Small intestine (tissue), 7 donors: ENCODE measurements at regions not wholly inside any gene's neighbourhood (a gene's known extent, or its start where the extent isn't known, plus 50 kb on each side); places are given as distances from the start of the nearest gene placed in this dataset.

Experiments
- DNase-seq, 2 donors: peaks; one replicate each; pipeline versions ENCODE4 v3.0.0 to v3.0.0-alpha.2; 2013
- FAIRE-seq: peaks from 2 replicates; lab custom pipeline; 2012; peaks lifted over from hg19 to GRCh38; lab: Jason Lieb, UNC
- H3K27ac ChIP-seq, 3 donors: one replicate each; pipeline ENCODE4 v1.5.1; 2013; ENCODE audit warnings: low read length in 2 of 3, mild to moderate bottlenecking in 2 of 3, control low read depth in 1 of 3, inconsistent platforms in 1 of 3, low read depth in 1 of 3, moderate library complexity in 1 of 3
- H3K27me3 ChIP-seq, 3 donors: one replicate each; pipeline ENCODE4 v1.6.1; 2013; ENCODE audit warnings: low read length in 3 of 3, inconsistent platforms in 1 of 3; ENCODE audit not compliant: control insufficient read depth in 3 of 3, insufficient read depth in 3 of 3
- H3K36me3 ChIP-seq, 3 donors: one replicate each; pipeline ENCODE4 v1.6.1; 2013; ENCODE audit warnings: low read length in 3 of 3, inconsistent platforms in 1 of 3, low read depth in 1 of 3, mild to moderate bottlenecking in 1 of 3, moderate library complexity in 1 of 3; ENCODE audit not compliant: control insufficient read depth in 3 of 3, insufficient read depth in 2 of 3
- H3K4me1 ChIP-seq, 3 donors: one replicate each; pipeline ENCODE4 v1.6.1; 2013; ENCODE audit warnings: low read length in 2 of 3, inconsistent platforms in 1 of 3, low read depth in 1 of 3, mild to moderate bottlenecking in 1 of 3, moderate library complexity in 1 of 3; ENCODE audit not compliant: control insufficient read depth in 3 of 3, insufficient read depth in 2 of 3
- H3K4me3 ChIP-seq, 3 donors: one replicate each; pipeline ENCODE4 v1.5.1; 2013; ENCODE audit warnings: low read length in 3 of 3, control low read depth in 1 of 3, inconsistent platforms in 1 of 3, low read depth in 1 of 3, mild to moderate bottlenecking in 1 of 3, moderate library complexity in 1 of 3
- H3K9me3 ChIP-seq, 2 donors: one replicate each; pipeline ENCODE4 v1.6.1; 2013; ENCODE audit warnings: low read depth in 1 of 2, low read length in 1 of 2; ENCODE audit not compliant: control insufficient read depth in 2 of 2, insufficient read depth in 1 of 2
- WGBS, 3 donors: extraction: QIAGEN DNeasy Blood & Tissue Kit; methylation state at CpG; one replicate each; pipeline ENCODE4 v1.1.7; 2013; 5-methylcytosine and 5-hydroxymethylcytosine counted together
- donor health status: healthy with polysubstance abuse.
- donor health status: control.
- donor health status: control.
- donor health status: Bipolar disorder and iron deficiency.
- donor health status: healthy.

- Histone ChIP-seq H3K36me3 (no peaks in the 10 kb centered on the region), H3K4me3 (no peak overlapping the region), H3K27ac (no peak overlapping the region), H3K4me1 (no peaks in the 10 kb centered on the region), H3K9me3 (no peaks in the 10 kb centered on the region), H3K27me3 (no peaks in the 10 kb centered on the region)
- FAIRE-seq (no peak), DNase-seq (no peak)
These were observed 1379.1 kb upstream of the ADGRL4 start for GRCh38 chr1:80385650-80386049.

DNA sequence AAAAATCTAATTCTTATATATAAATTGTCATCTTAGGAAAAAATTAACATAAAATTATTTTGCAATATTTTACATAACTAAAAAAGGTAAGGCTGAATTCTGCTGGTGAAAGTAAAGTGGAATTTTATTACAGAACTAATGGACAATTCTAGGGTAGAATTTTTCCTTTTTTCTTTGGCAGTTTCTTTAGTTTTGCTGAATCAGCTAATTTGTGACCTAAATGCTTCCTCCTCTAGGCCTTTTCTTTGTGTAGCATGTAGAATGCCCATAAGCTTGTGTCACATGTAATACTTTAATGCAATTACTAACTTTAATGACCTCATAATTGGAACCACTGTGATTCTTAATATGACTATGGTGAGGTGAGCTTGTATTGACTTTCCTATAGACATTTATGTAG lies 1378.4 kb upstream of the ADGRL4 start:
- Histone ChIP-seq H3K4me3 (no peak overlapping the region), H3K9me3 (no peaks in the 10 kb centered on the region), H3K36me3 (no peaks in the 10 kb centered on the region), H3K27me3 (no peaks in the 10 kb centered on the region), H3K27ac (no peak overlapping the region), H3K4me1 (no peaks in the 10 kb centered on the region)
- DNase-seq (no peak), FAIRE-seq (no peak)

DNA sequence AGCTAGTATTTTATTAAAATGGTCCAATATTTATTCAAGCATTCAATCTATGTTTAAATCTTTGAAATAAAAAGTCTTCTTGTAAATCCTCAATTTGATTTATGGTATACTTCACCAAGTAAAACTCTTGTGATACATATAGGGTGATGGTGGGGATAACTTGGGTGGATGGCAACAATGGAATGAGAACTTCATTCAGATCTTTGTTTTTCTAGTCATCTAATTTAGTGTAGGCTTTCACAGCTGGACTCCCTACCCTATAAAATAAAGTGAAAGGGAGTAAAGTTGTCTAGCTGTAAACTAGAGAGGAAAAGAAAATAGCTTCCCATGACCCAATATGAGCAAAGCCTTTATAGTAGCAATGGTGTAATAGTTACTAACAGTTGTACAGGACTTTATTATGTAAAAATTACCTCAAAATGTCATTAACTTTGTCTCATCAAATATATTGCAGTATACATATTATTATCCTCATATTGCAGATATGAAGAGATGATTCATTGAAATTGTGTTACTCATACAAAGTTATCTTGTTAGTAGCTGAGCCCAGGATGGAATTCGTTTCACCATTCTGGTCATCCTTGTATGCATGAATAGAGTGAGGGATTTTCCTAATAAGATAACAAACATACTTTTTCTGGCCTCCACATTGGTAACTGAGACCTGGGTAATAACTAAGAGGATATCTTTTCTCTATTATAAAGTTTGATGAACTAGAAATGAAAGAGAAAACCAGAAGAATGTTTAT lies 1377.7 kb upstream of the ADGRL4 start:
- no peak for FAIRE-seq
- 39 to 60% (median 50%) methylated on average over 1 of the region's 1 CpG for WGBS, 3 donors
- H3K4me3 ChIP-seq = no peak overlapping the region

GRCh38 chr1:80375662-80376061 lies 1369.1 kb upstream of the ADGRL4 start:
- Histone ChIP-seq H3K4me3 (no peak overlapping the region), H3K36me3 (no peaks in the 10 kb centered on the region), H3K4me1 (no peaks in the 10 kb centered on the region), H3K9me3 (no peaks in the 10 kb centered on the region), H3K27ac (no peak overlapping the region), H3K27me3 (no peaks in the 10 kb centered on the region)
- FAIRE-seq = no peak
- DNase-seq = no peak

More for the DNA sequence above, 1377.7 kb upstream of the ADGRL4 start:
- H3K27me3 ChIP-seq = no peaks in the 10 kb centered on the region
- no peaks in the 10 kb centered on the region for H3K9me3 ChIP-seq
- H3K4me1 ChIP-seq = no peaks in the 10 kb centered on the region
- no peak overlapping the region for H3K27ac ChIP-seq
- no peak for DNase-seq
- no peaks in the 10 kb centered on the region for H3K36me3 ChIP-seq

DNA sequence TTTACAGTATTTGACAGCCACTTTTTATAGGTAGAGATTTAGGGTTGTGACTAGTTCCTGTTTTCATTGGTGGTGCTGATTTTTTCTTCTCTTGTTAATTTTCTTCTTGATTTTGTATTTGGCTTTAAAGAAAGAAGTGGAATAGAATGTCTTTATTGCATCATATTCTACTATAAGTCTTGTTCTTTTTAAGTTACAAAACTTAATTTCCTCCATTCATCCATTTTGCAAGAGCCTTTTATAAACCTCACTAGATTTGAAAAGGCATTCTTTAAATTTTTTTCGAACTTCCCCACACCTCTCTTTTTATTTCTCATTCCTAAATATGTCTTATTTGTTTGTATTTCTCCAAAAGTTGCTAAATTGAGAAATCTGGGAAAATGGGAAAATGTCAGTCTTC lies 1368.6 kb upstream of the ADGRL4 start:
- H3K27me3 ChIP-seq = no peaks in the 10 kb centered on the region
- DNase-seq (no peak), FAIRE-seq (no peak)
- H3K9me3 ChIP-seq = no peaks in the 10 kb centered on the region
- no peak overlapping the region for H3K4me3 ChIP-seq
- WGBS, 3 donors = 57 to 76% (median 57%) methylated on average over 1 of the region's 1 CpG
- no peaks in the 10 kb centered on the region for H3K36me3 ChIP-seq
- no peaks in the 10 kb centered on the region for H3K4me1 ChIP-seq
- H3K27ac ChIP-seq = no peak overlapping the region

DNA sequence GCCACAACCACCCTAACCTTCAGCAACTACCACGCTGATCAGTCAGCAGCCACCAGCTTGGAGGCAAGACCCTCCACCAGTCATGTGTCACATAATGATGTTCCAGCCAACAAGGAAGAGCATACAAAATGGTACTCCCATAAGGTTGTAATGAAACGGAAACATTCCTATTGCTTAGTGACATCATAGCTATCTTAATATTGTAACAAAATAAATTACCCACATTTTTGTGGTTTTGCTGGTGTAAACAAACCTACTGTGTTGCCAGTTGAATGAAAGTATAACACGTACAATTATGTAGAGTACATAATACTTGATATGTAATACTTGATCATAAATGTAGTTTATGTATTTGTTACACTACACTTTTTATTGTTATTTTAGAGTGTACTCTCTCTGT lies 1363.2 kb upstream of the ADGRL4 start:
- no peak overlapping the region for H3K27ac ChIP-seq
- no peak for FAIRE-seq
- DNase-seq = no peak
- WGBS, 3 donors = 81 to 84% (median 83%) methylated on average over 3 of the region's 3 CpGs
- H3K9me3 ChIP-seq = no peaks in the 10 kb centered on the region
- no peak overlapping the region for H3K4me3 ChIP-seq
- no peaks in the 10 kb centered on the region for H3K27me3 ChIP-seq
- no peaks in the 10 kb centered on the region for H3K4me1 ChIP-seq
- H3K36me3 ChIP-seq = no peaks in the 10 kb centered on the region

- Histone ChIP-seq H3K4me1 (no peaks in the 10 kb centered on the region), H3K36me3 (no peaks in the 10 kb centered on the region), H3K4me3 (no peak overlapping the region), H3K27ac (no peak overlapping the region), H3K9me3 (no peaks in the 10 kb centered on the region), H3K27me3 (no peaks in the 10 kb centered on the region)
- no peak for DNase-seq
- no peak for FAIRE-seq
- WGBS, 3 donors = 81 to 93% (median 88%) methylated on average over 3 of the region's 3 CpGs
These were observed 1360.5 kb upstream of the ADGRL4 start for GRCh38 chr1:80367058-80367457.

DNA sequence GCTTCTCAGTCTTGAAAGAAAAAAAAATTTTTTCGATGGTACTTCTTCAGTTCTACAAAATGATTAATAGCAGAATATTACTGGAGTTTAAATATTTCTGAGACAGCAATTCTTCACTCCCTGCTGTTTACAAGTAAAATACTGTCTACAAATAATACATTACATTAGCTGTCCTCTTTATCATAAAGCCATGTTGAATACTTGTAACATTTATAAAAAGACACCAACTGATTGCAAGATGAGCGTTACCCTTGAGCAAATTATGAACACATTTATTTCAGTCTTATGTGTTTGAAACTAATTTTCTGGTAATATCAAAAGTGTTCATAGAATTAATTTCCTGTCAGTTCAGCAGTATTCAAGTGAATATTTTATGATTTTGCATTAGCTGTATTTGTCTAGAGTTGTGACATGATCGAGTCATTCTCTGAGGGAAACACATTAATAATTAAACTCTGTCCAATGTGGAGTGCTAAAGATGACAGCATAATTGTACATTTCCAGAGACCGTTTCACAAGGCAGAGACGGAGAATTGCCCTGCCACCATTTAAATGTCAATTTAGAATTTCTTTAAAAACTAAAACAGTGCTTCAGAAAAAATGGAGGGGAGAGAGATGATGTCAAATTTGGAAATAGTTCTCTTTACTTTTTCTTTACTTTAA lies 1359.0 kb upstream of the ADGRL4 start:
- H3K36me3 ChIP-seq = no peaks in the 10 kb centered on the region
- H3K27ac ChIP-seq = no peak overlapping the region
- no peaks in the 10 kb centered on the region for H3K9me3 ChIP-seq
- 70 to 77% (median 77%) methylated on average over 5 of the region's 5 CpGs for WGBS, 3 donors
- H3K4me1 ChIP-seq = no peaks in the 10 kb centered on the region
- no peak for DNase-seq
- H3K4me3 ChIP-seq = no peak overlapping the region
- no peaks in the 10 kb centered on the region for H3K27me3 ChIP-seq
- FAIRE-seq = no peak
